Keratinocyte (primary cell): ENCODE measurements at regions not wholly inside any gene's neighbourhood (a gene's known extent, or its start where the extent isn't known, plus 50 kb on each side); places are given as distances from the start of the nearest gene placed in this dataset.
"Not testable (repeated sequence)": the region's sequence is repeated elsewhere in the genome, so short reads cannot be mapped to it uniquely, and the experiment has no call there.

Experiments used
- DNase-seq: peaks from one replicate; pipeline ENCODE4 v3.0.0-alpha.2; 2011; ENCODE audit warnings: low read depth, missing footprints, low spot score
- FAIRE-seq: peaks from 2 replicates; lab custom pipeline; 2011; peaks lifted over from hg19 to GRCh38; lab: Jason Lieb, UNC
- H2AFZ ChIP-seq: 2 replicates; pipeline ENCODE4 v1.6.0; 2012; ENCODE audit warnings: low read length, control low read depth, inconsistent platforms; ENCODE audit not compliant: control insufficient read depth
- H3K27ac ChIP-seq: 2 replicates; pipeline ENCODE4 v1.5.1; 2011; ENCODE audit warnings: low read length; ENCODE audit not compliant: control insufficient read depth, insufficient read depth
- H3K27me3 ChIP-seq: 3 replicates; pipeline ENCODE4 v1.6.0; 2011; ENCODE audit warnings: low read length; ENCODE audit not compliant: control insufficient read depth, insufficient read depth; ENCODE audit errors: extremely low read depth
- H3K36me3 ChIP-seq, 2 experiments: 2 replicates in 1 of 2; 3 replicates in 1 of 2; pipeline ENCODE4 v1.5.1; 2011; ENCODE audit warnings: low read length in 2 of 2, mild to moderate bottlenecking in 1 of 2; ENCODE audit not compliant: control insufficient read depth in 2 of 2, insufficient read depth in 2 of 2; ENCODE audit errors: extremely low read depth in 1 of 2
- H3K4me1 ChIP-seq: 3 replicates; pipeline ENCODE4 v1.5.1; 2011; ENCODE audit warnings: low read length; ENCODE audit not compliant: control insufficient read depth, insufficient read depth; ENCODE audit errors: extremely low read depth
- H3K4me2 ChIP-seq: 3 replicates; pipeline ENCODE4 v1.6.0; 2011; ENCODE audit warnings: low read depth, low read length; ENCODE audit not compliant: control insufficient read depth, insufficient read depth; ENCODE audit errors: extremely low read depth
- H3K4me3 ChIP-seq, 3 experiments: fragments of 200-600 bp in 1 of 3; sonication (generic) in 1 of 3; 2 replicates in 2 of 3; 3 replicates in 1 of 3; pipeline ENCODE4 v1.5.1; 2011 to 2016; ENCODE audit warnings: low read length in 3 of 3, mild to moderate bottlenecking in 3 of 3, control low read depth in 2 of 3, inconsistent platforms in 1 of 3, low read depth in 1 of 3, mixed read lengths in 1 of 3, mixed run types in 1 of 3, moderate library complexity in 1 of 3; ENCODE audit not compliant: control insufficient read depth in 2 of 3, insufficient read depth in 2 of 3; ENCODE audit errors: extremely low read depth in 1 of 3
- H3K79me2 ChIP-seq: 2 replicates; pipeline ENCODE4 v1.6.0; 2012; ENCODE audit warnings: low read length; ENCODE audit not compliant: control insufficient read depth, insufficient read depth
- H3K9ac ChIP-seq: 3 replicates; pipeline ENCODE4 v1.6.0; 2011; ENCODE audit warnings: low read length; ENCODE audit not compliant: control insufficient read depth, insufficient read depth; ENCODE audit errors: extremely low read depth
- H3K9me1 ChIP-seq: 3 replicates; pipeline ENCODE4 v1.6.0; 2011; ENCODE audit warnings: low read length; ENCODE audit not compliant: control insufficient read depth, insufficient read depth; ENCODE audit errors: extremely low read depth
- H3K9me3 ChIP-seq: 2 replicates; pipeline ENCODE4 v1.5.1; 2012; ENCODE audit warnings: low read depth, low read length; ENCODE audit not compliant: control insufficient read depth
- H4K20me1 ChIP-seq: 3 replicates; pipeline ENCODE4 v1.6.0; 2011; ENCODE audit warnings: low read length; ENCODE audit not compliant: control insufficient read depth, insufficient read depth; ENCODE audit errors: extremely low read depth
- dilution Hi-C: fragments of 300-500 bp; cut with MboI; formaldehyde crosslinking; loops from one replicate; pipeline ENCODE4 v1.7.0; 2020; ENCODE audit warnings: low sequenced_read_pairs; ENCODE audit not compliant: extremely low pct_ligation_motif_present

GRCh38 chr6:60382771-60383170, 1903.3 kb downstream of the KHDRBS2 start:
- H3K4me1 ChIP-seq, H3K27ac ChIP-seq, H3K9ac ChIP-seq, H2AFZ ChIP-seq, H4K20me1 ChIP-seq, dilution Hi-C loops, H3K4me3 ChIP-seq, FAIRE-seq, H3K36me3 ChIP-seq, H3K4me2 ChIP-seq, H3K9me3 ChIP-seq, H3K79me2 ChIP-seq, H3K27me3 ChIP-seq, DNase-seq, H3K9me1 ChIP-seq: not testable (repeated sequence)

- DNase-seq, H3K4me3 ChIP-seq, H3K27ac ChIP-seq, H3K4me1 ChIP-seq, H3K4me2 ChIP-seq, H3K9me1 ChIP-seq, H4K20me1 ChIP-seq, dilution Hi-C loops, H3K27me3 ChIP-seq, FAIRE-seq, H2AFZ ChIP-seq, H3K79me2 ChIP-seq, H3K9me3 ChIP-seq, H3K9ac ChIP-seq, H3K36me3 ChIP-seq: not testable (repeated sequence)
These were observed 1911.9 kb downstream of the KHDRBS2 start for GRCh38 chr6:60374078-60374477.

- H3K27ac ChIP-seq, H3K4me2 ChIP-seq, H3K4me1 ChIP-seq, H2AFZ ChIP-seq, H4K20me1 ChIP-seq, FAIRE-seq, H3K9ac ChIP-seq, DNase-seq, H3K79me2 ChIP-seq, H3K27me3 ChIP-seq, dilution Hi-C loops, H3K4me3 ChIP-seq, H3K9me1 ChIP-seq, H3K9me3 ChIP-seq, H3K36me3 ChIP-seq: not testable (repeated sequence)
These were observed 1918.2 kb downstream of the KHDRBS2 start for GRCh38 chr6:60367800-60368199.

GRCh38 chr6:60365901-60366300, 1920.1 kb downstream of the KHDRBS2 start:
- H3K4me1 ChIP-seq, H3K27me3 ChIP-seq, H4K20me1 ChIP-seq, H3K9me1 ChIP-seq, H3K4me2 ChIP-seq, H3K36me3 ChIP-seq, H3K27ac ChIP-seq, H3K79me2 ChIP-seq, H3K9ac ChIP-seq, H3K9me3 ChIP-seq, H2AFZ ChIP-seq, H3K4me3 ChIP-seq, FAIRE-seq, dilution Hi-C loops, DNase-seq: not testable (repeated sequence)

- DNase-seq, H3K27ac ChIP-seq, H2AFZ ChIP-seq, dilution Hi-C loops, H3K36me3 ChIP-seq, FAIRE-seq, H3K4me2 ChIP-seq, H3K79me2 ChIP-seq, H3K9me1 ChIP-seq, H4K20me1 ChIP-seq, H3K4me3 ChIP-seq, H3K9me3 ChIP-seq, H3K9ac ChIP-seq, H3K27me3 ChIP-seq, H3K4me1 ChIP-seq: not testable (repeated sequence)
These were observed 1943.5 kb downstream of the KHDRBS2 start for GRCh38 chr6:60342411-60343008.
